ENCODE measurements at regions not wholly inside any gene's neighbourhood (a gene's known extent, or its start where the extent isn't known, plus 50 kb on each side); places are given as distances from the start of the nearest gene placed in this dataset.

DNA sequence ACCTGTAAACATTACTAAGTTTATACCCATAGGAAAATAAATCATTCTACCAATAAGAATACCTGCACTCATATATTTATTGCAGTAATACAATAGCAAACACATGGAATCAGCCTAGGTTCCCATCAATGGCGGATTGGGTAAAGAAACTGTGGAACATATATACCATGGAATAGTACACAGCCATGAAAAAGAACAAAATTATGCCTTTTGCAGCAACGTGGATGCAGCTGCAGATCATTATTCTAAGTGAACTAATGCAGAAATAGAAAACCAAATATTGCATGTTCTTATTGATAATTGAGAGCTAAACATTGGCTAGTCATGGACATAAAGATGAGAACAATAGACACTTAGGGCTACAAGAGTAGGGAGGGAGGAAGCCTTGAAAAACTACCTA lies 667.4 kb upstream of the WWC1 start:
- no peaks in the 10 kb centered on the region for H4K20me1 ChIP-seq (replicated peaks; ENCODE audit: control insufficient read depth, extremely low read depth, insufficient read depth, low read length)
- no peak overlapping the region for H3K4me2 ChIP-seq (ENCODE audit: insufficient read depth, low read length)
- no peak for TF ChIP-seq POLR2A (IDR thresholded peaks at IDR 0.05; ENCODE audit: low read depth, low read length)
- no peak for TF ChIP-seq FOS (IDR thresholded peaks at IDR 0.05; ENCODE audit: borderline replicate concordance, insufficient read depth, low read length)
- TF ChIP-seq, protein P1, sequence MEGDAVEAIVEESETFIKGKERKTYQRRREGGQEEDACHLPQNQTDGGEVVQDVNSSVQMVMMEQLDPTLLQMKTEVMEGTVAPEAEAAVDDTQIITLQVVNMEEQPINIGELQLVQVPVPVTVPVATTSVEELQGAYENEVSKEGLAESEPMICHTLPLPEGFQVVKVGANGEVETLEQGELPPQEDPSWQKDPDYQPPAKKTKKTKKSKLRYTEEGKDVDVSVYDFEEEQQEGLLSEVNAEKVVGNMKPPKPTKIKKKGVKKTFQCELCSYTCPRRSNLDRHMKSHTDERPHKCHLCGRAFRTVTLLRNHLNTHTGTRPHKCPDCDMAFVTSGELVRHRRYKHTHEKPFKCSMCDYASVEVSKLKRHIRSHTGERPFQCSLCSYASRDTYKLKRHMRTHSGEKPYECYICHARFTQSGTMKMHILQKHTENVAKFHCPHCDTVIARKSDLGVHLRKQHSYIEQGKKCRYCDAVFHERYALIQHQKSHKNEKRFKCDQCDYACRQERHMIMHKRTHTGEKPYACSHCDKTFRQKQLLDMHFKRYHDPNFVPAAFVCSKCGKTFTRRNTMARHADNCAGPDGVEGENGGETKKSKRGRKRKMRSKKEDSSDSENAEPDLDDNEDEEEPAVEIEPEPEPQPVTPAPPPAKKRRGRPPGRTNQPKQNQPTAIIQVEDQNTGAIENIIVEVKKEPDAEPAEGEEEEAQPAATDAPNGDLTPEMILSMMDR (IDR thresholded peaks at IDR 0.05; ENCODE audit: extremely low read depth in 1 of 2, insufficient read depth in 1 of 2, low read depth in 1 of 2, low read length in 2 of 2): no peak
- TF ChIP-seq MYC (IDR thresholded peaks at IDR 0.05; ENCODE audit: low read depth, low read length): no peak
- no peak for TF ChIP-seq EZH2 (IDR thresholded peaks at IDR 0.05; ENCODE audit: borderline replicate concordance, low read depth, low read length, severe bottlenecking)
- no peak for TF ChIP-seq GATA2 (IDR thresholded peaks at IDR 0.05; ENCODE audit: insufficient read depth, insufficient read length, low read depth, low read length)
- TF ChIP-seq, protein P2, sequence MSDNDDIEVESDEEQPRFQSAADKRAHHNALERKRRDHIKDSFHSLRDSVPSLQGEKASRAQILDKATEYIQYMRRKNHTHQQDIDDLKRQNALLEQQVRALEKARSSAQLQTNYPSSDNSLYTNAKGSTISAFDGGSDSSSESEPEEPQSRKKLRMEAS (IDR thresholded peaks at IDR 0.05; ENCODE audit: insufficient read depth, insufficient read length): no peak
- no peak for TF ChIP-seq JUN (IDR thresholded peaks at IDR 0.05; ENCODE audit: borderline replicate concordance, insufficient read depth, insufficient read length, low read depth)
- TF ChIP-seq POLR2AphosphoS5 (IDR thresholded peaks at IDR 0.05; ENCODE audit: insufficient read depth, low read depth, low read length): no peak
- BruUV-seq (replicated peaks): no TSS peak
- ChIA-PET CTCF (no interaction called here), POLR2A (no interaction called here)
- no peaks in the 10 kb centered on the region for H3K27me3 ChIP-seq (ENCODE audit: control insufficient read depth in 2 of 2, insufficient read depth in 2 of 2, low read length in 2 of 2)
- no peaks in the 10 kb centered on the region for H3K9me1 ChIP-seq (replicated peaks; ENCODE audit: control insufficient read depth, extremely low read depth, insufficient read depth, low read length)
- H3K79me2 ChIP-seq (ENCODE audit: control insufficient read depth, insufficient read depth, low read length): no peaks in the 10 kb centered on the region
- no peak overlapping the region for H3K27ac ChIP-seq (ENCODE audit: insufficient read depth, low read depth, low read length)
- H3K4me1 ChIP-seq (ENCODE audit: control insufficient read depth, extremely low read depth, insufficient read depth, low read length): no peaks in the 10 kb centered on the region
- DNase-seq (ENCODE audit: low read depth, low spot score) (no peak), FAIRE-seq (no peak)
- dilution Hi-C loops (cut with MboI; ENCODE audit: extremely low pct_ligation_motif_present, low sequenced_read_pairs) (no loop called here), intact Hi-C loops (cut with micrococcal nuclease) (no loop called here)
- no peaks in the 10 kb centered on the region for H3K36me3 ChIP-seq (ENCODE audit: control insufficient read depth in 2 of 2, extremely low read depth in 1 of 2, insufficient read depth in 2 of 2, low read length in 2 of 2)
- no peak overlapping the region for H3K9ac ChIP-seq (replicated peaks; ENCODE audit: extremely low read depth, insufficient read depth, low read length)
- peaks cover 4% of the 10 kb centered on the region for H3K9me3 ChIP-seq (replicated peaks; ENCODE audit: control insufficient read depth, insufficient read depth, low read length)
- H2AFZ ChIP-seq (ENCODE audit: low read depth, low read length): no peak overlapping the region
- H3K4me3 ChIP-seq (replicated peaks in 1 of 3; ENCODE audit: insufficient read depth in 1 of 3, low read depth in 1 of 3, low read length in 3 of 3): no peak overlapping the region

Measured in endothelial cell of umbilical vein (primary cell).